SU-DHL-6 (cell line): ENCODE measurements at regions not wholly inside any gene's neighbourhood (a gene's known extent, or its start where the extent isn't known, plus 50 kb on each side); places are given as distances from the start of the nearest gene placed in this dataset.

ENCODE experiments used
- H2AFZ ChIP-seq: fragments of 200-600 bp; sonication (generic); 2 replicates; pipeline ENCODE4 v1.6.1; 2014; ENCODE audit warnings: low read depth, mild to moderate bottlenecking, moderate library complexity, mixed read lengths, antibody characterized with exemption, low read length; ENCODE audit not compliant: severe bottlenecking
- H3F3A ChIP-seq: fragments of 200-600 bp; shearing (Covaris generic); 2 replicates; pipeline ENCODE4 v1.6.0; 2016; ENCODE audit warnings: antibody characterized with exemption, mild to moderate bottlenecking; ENCODE audit not compliant: insufficient read depth
- H3K27ac ChIP-seq: fragments of 200-600 bp; sonication (generic); 2 replicates; pipeline ENCODE4 v1.5.1; 2016; ENCODE audit warnings: low read depth, mild to moderate bottlenecking, low read length, moderate library complexity, mixed read lengths
- H3K27me3 ChIP-seq: fragments of 200-600 bp; sonication (generic), shearing (Covaris generic); 2 replicates; pipeline ENCODE4 v1.6.0; 2014; ENCODE audit warnings: mild to moderate bottlenecking, low read length
- H3K36me3 ChIP-seq: fragments of 200-600 bp; sonication (generic); 2 replicates; pipeline ENCODE4 v1.6.1; 2014; ENCODE audit warnings: mild to moderate bottlenecking, low read length, mixed read lengths
- H3K4me2 ChIP-seq: fragments of 300-600, 200-600 bp; shearing (Covaris generic), sonication (generic); 2 replicates; pipeline ENCODE4 v1.6.0; 2014; ENCODE audit warnings: low read length, low read depth, mild to moderate bottlenecking; ENCODE audit not compliant: poor library complexity, severe bottlenecking
- H3K4me3 ChIP-seq: fragments of 200-600 bp; sonication (generic); 2 replicates; pipeline ENCODE4 v1.5.1; 2014; ENCODE audit warnings: antibody characterized with exemption, low read length, mild to moderate bottlenecking, mixed read lengths; ENCODE audit not compliant: insufficient read depth, poor library complexity, severe bottlenecking
- H3K79me2 ChIP-seq: fragments of 200-600 bp; sonication (generic); 2 replicates; pipeline ENCODE4 v1.6.1; 2014; ENCODE audit warnings: mild to moderate bottlenecking, low read length, moderate library complexity; ENCODE audit not compliant: insufficient read depth
- H3K9ac ChIP-seq: fragments of 200-600 bp; sonication (generic); 2 replicates; pipeline ENCODE4 v1.7.0; 2014; ENCODE audit warnings: mild to moderate bottlenecking, low read length
- H3K9me2 ChIP-seq: fragments of 200-600 bp; sonication (generic); replicated peaks from 2 replicates; pipeline ENCODE4 v1.6.1; 2014; ENCODE audit warnings: low read length; ENCODE audit not compliant: insufficient read depth
- H3K9me3 ChIP-seq: fragments of 200-600 bp; sonication (generic); 2 replicates; pipeline ENCODE4 v1.6.1; 2014; ENCODE audit warnings: low read length, mixed read lengths; ENCODE audit not compliant: insufficient read depth
- H4K20me1 ChIP-seq: fragments of 200-600 bp; sonication (generic); 2 replicates; pipeline ENCODE4 v1.6.1; 2014; ENCODE audit warnings: low read depth, mild to moderate bottlenecking, antibody characterized with exemption, low read length, moderate library complexity, mixed read lengths
- CTCF ChIP-seq: fragments of 200-600 bp; sonication (generic); IDR thresholded peaks from one replicate; pipeline ENCODE4 v1.5.1; 2017; ENCODE audit warnings: antibody characterized with exemption, mild to moderate bottlenecking, low read length, moderate library complexity; ENCODE audit not compliant: insufficient read depth, poor library complexity, severe bottlenecking
- EZH2phosphoT487 ChIP-seq: fragments of 200-600 bp; sonication (generic), shearing (Covaris generic); conservative IDR thresholded peaks from 2 replicates; pipeline ENCODE4 v1.6.1; 2018; ENCODE audit warnings: mild to moderate bottlenecking, antibody characterized with exemption, low read length, moderate library complexity, mixed read lengths

GRCh38 chr2:147553775-147554271 is 291.0 kb upstream of the ACVR2A start:
- no peaks in the 10 kb centered on the region for H3F3A ChIP-seq
- TF ChIP-seq EZH2phosphoT487 (no peak), CTCF (no peak)
- no peaks in the 10 kb centered on the region for H3K9me3 ChIP-seq
- no peaks in the 10 kb centered on the region for H3K36me3 ChIP-seq
- no peak overlapping the region for H3K4me2 ChIP-seq
- H3K27ac ChIP-seq = no peak overlapping the region
- H2AFZ ChIP-seq = no peak overlapping the region
- no peak overlapping the region for H3K9ac ChIP-seq
- H3K79me2 ChIP-seq = no peaks in the 10 kb centered on the region
- no peaks in the 10 kb centered on the region for H4K20me1 ChIP-seq
- H3K9me2 ChIP-seq = no peaks in the 10 kb centered on the region
- H3K27me3 ChIP-seq = no peaks in the 10 kb centered on the region
- no peak overlapping the region for H3K4me3 ChIP-seq

GRCh38 chr2:147550995-147551731 is 293.7 kb upstream of the ACVR2A start:
- TF ChIP-seq EZH2phosphoT487 (no peak), CTCF (no peak)
- H3K4me2 ChIP-seq = no peak overlapping the region
- H3F3A ChIP-seq = no peaks in the 10 kb centered on the region
- H3K9me3 ChIP-seq = no peaks in the 10 kb centered on the region
- H3K27me3 ChIP-seq = no peaks in the 10 kb centered on the region
- H3K36me3 ChIP-seq = no peaks in the 10 kb centered on the region
- H3K4me3 ChIP-seq = no peak overlapping the region
- H4K20me1 ChIP-seq = no peaks in the 10 kb centered on the region
- H3K79me2 ChIP-seq = no peaks in the 10 kb centered on the region
- H3K9me2 ChIP-seq = no peaks in the 10 kb centered on the region
- no peak overlapping the region for H3K27ac ChIP-seq
- H3K9ac ChIP-seq = no peak overlapping the region
- H2AFZ ChIP-seq = no peak overlapping the region

- Histone ChIP-seq H3K9me2 (no peaks in the 10 kb centered on the region), H3K36me3 (no peaks in the 10 kb centered on the region), H3K4me2 (no peak overlapping the region), H3F3A (no peaks in the 10 kb centered on the region), H3K27ac (no peak overlapping the region), H2AFZ (no peak overlapping the region), H4K20me1 (no peaks in the 10 kb centered on the region), H3K79me2 (no peaks in the 10 kb centered on the region), H3K9me3 (no peaks in the 10 kb centered on the region), H3K27me3 (no peaks in the 10 kb centered on the region), H3K4me3 (no peak overlapping the region), H3K9ac (no peak overlapping the region)
- TF ChIP-seq EZH2phosphoT487 = no peak
- no peak for TF ChIP-seq CTCF
These were observed 295.8 kb upstream of the ACVR2A start for GRCh38 chr2:147549054-147549453.
